ENCODE measurements at regions not wholly inside any gene's neighbourhood (a gene's known extent, or its start where the extent isn't known, plus 50 kb on each side); places are given as distances from the start of the nearest gene placed in this dataset.

- Histone ChIP-seq H3K9me3 (no peaks in the 10 kb centered on the region), H3K27me3 (no peaks in the 10 kb centered on the region), H3K27ac (no peak overlapping the region), H3K4me3 (no peak overlapping the region), H3K36me3 (no peaks in the 10 kb centered on the region), H3K4me1 (no peaks in the 10 kb centered on the region)
- no peak for DNase-seq
- TF ChIP-seq EP300 (IDR thresholded peaks at IDR 0.05) (no peak), POLR2AphosphoS5 (IDR thresholded peaks at IDR 0.05) (no peak), POLR2A (IDR thresholded peaks at IDR 0.05) (no peak), CTCF (IDR thresholded peaks at IDR 0.05) (no peak)
- no peak for ATAC-seq (ENCODE audit: low FRiP score in 2 of 2)
- WGBS, 2 donors, result 49 to 52% methylated on average over 2 of the region's 2 CpGs
Measured at GRCh38 chr3:159265705-159266104, 463.9 kb downstream of the MFSD1 start.

GRCh38 chr3:159266779-159267178, 464.9 kb downstream of the MFSD1 start:
- no peak for DNase-seq

GRCh38 chr3:159271799-159272512, 470.1 kb downstream of the MFSD1 start:
- DNase-seq (no peak), ATAC-seq (ENCODE audit: low FRiP score in 2 of 2) (no peak)
- Histone ChIP-seq H3K27ac (no peak overlapping the region), H3K27me3 (no peaks in the 10 kb centered on the region), H3K4me1 (no peaks in the 10 kb centered on the region), H3K4me3 (no peak overlapping the region), H3K36me3 (no peaks in the 10 kb centered on the region), H3K9me3 (no peaks in the 10 kb centered on the region)
- no peak for TF ChIP-seq CTCF (IDR thresholded peaks at IDR 0.05)
- TF ChIP-seq EP300 (IDR thresholded peaks at IDR 0.05), result no peak
- TF ChIP-seq POLR2A (IDR thresholded peaks at IDR 0.05), result no peak
- TF ChIP-seq POLR2AphosphoS5 (IDR thresholded peaks at IDR 0.05), result no peak
- 90 to 92% methylated on average over 2 of the region's 2 CpGs for WGBS, 2 donors

More at GRCh38 chr3:159266779-159267178, 464.9 kb downstream of the MFSD1 start:
- no peaks in the 10 kb centered on the region for H3K9me3 ChIP-seq
- H3K27me3 ChIP-seq, result no peaks in the 10 kb centered on the region
- TF ChIP-seq EP300 (IDR thresholded peaks at IDR 0.05) (no peak), CTCF (IDR thresholded peaks at IDR 0.05) (peak in 1 of 6 experiments; percentile 10), POLR2A (IDR thresholded peaks at IDR 0.05) (no peak), POLR2AphosphoS5 (IDR thresholded peaks at IDR 0.05) (no peak)
- no peaks in the 10 kb centered on the region for H3K36me3 ChIP-seq
- no peak overlapping the region for H3K4me3 ChIP-seq
- ATAC-seq (ENCODE audit: low FRiP score in 2 of 2), result no peak
- no peak overlapping the region for H3K27ac ChIP-seq
- 73 to 74% methylated on average over 6 of the region's 6 CpGs for WGBS, 2 donors
- H3K4me1 ChIP-seq, result no peaks in the 10 kb centered on the region

- Histone ChIP-seq H3K36me3 (no peaks in the 10 kb centered on the region), H3K4me3 (no peak overlapping the region), H3K9me3 (no peaks in the 10 kb centered on the region), H3K27ac (no peak overlapping the region), H3K4me1 (no peaks in the 10 kb centered on the region), H3K27me3 (no peaks in the 10 kb centered on the region)
- TF ChIP-seq EP300 (IDR thresholded peaks at IDR 0.05) (no peak), CTCF (IDR thresholded peaks at IDR 0.05) (no peak), POLR2A (IDR thresholded peaks at IDR 0.05) (no peak), POLR2AphosphoS5 (IDR thresholded peaks at IDR 0.05) (no peak)
- ATAC-seq (ENCODE audit: low FRiP score in 2 of 2) (no peak), DNase-seq (no peak)
- WGBS, 2 donors, result 57 to 62% methylated on average over 5 of the region's 5 CpGs
Measured at GRCh38 chr3:159273070-159273469, 471.2 kb downstream of the MFSD1 start.

- no peak for TF ChIP-seq CTCF (IDR thresholded peaks at IDR 0.05)
- no peak for TF ChIP-seq POLR2A (IDR thresholded peaks at IDR 0.05)
- TF ChIP-seq EP300 (IDR thresholded peaks at IDR 0.05), result no peak
- TF ChIP-seq POLR2AphosphoS5 (IDR thresholded peaks at IDR 0.05), result no peak
- WGBS, 2 donors, result 8 to 10% methylated on average over 6 of the region's 6 CpGs
- Histone ChIP-seq H3K4me1 (no peaks in the 10 kb centered on the region), H3K27ac (no peak overlapping the region), H3K36me3 (no peaks in the 10 kb centered on the region), H3K4me3 (no peak overlapping the region), H3K9me3 (no peaks in the 10 kb centered on the region), H3K27me3 (no peaks in the 10 kb centered on the region)
- DNase-seq (no peak), ATAC-seq (ENCODE audit: low FRiP score in 2 of 2) (no peak)
Measured at GRCh38 chr3:159273608-159274007, 471.8 kb downstream of the MFSD1 start.
